HCT116 (cell line): ENCODE measurements at regions not wholly inside any gene's neighbourhood (a gene's known extent, or its start where the extent isn't known, plus 50 kb on each side); places are given as distances from the start of the nearest gene placed in this dataset.

Experiments used
- ATAC-seq: fragments of 200-7000 bp; cut with Tn5 transposase; 2 replicates; pipeline ENCODE4 v1.9.1; 2020; ENCODE audit warnings: mild to moderate bottlenecking, moderate library complexity
- BruUV-seq: library from RNA; stranded (reverse); fragments of 400-500 nt; replicated peaks from 2 replicates; lab custom pipeline; 2021; lab: Mats Ljungman, UMichigan
- CTCF ChIA-PET: fragments of 300-600 bp; sonication (Branson Sonifier 250); formaldehyde crosslinking; loops from one replicate; lab custom pipeline; 2021; ENCODE audit warnings: antibody characterized with exemption; lab: Charles Lee
- POLR2A ChIA-PET: fragments of 300-600, 350-600 bp; sonication (Branson Sonifier 250); formaldehyde crosslinking; loops from one replicate; lab custom pipeline; 2021; ENCODE audit warnings: antibody characterized with exemption; lab: Charles Lee
- RAD21 ChIA-PET, 2 experiments: fragments of 300-600 bp; sonication (Branson Sonifier 250); formaldehyde crosslinking; loops; one replicate each; lab custom pipeline; 2023; ENCODE audit warnings: low total read pairs in 2 of 2; ENCODE audit not compliant: uncharacterized antibody in 2 of 2, unreplicated experiment in 2 of 2, low non-redundant PET in 1 of 2; lab: Charles Lee
- DNase-seq: peaks from one replicate; pipeline ENCODE4 v3.0.0-alpha.2; 2010; ENCODE audit warnings: low read depth, low spot score
- H2AFZ ChIP-seq: fragments of 200-600 bp; shearing (Covaris generic), sonication (generic); 2 replicates; pipeline ENCODE4 v1.6.1; 2017; ENCODE audit warnings: low read depth, mixed run types, mixed read lengths, antibody characterized with exemption, low read length; ENCODE audit not compliant: poor library complexity, severe bottlenecking
- H3K27ac ChIP-seq: 2 replicates; pipeline ENCODE4 v1.5.1; 2012; ENCODE audit warnings: low read depth, low read length
- H3K27me3 ChIP-seq: fragments of 200-600 bp; sonication (generic); 2 replicates; pipeline ENCODE4 v1.6.1; 2016; ENCODE audit warnings: mixed run types, low read length, mixed read lengths; ENCODE audit not compliant: insufficient read depth
- H3K36me3 ChIP-seq, 2 experiments: fragments of 200-500 bp in 1 of 2; fragments of 200-600 bp in 1 of 2; sonication (Bioruptor generic) in 1 of 2; sonication (generic) in 1 of 2; 2 replicates each; pipeline versions ENCODE4 v1.5.1 to v1.6.1; 2014 to 2016; ENCODE audit warnings: low read length in 2 of 2, inconsistent platforms in 1 of 2, mixed read lengths in 1 of 2, mixed run types in 1 of 2; ENCODE audit not compliant: insufficient read depth in 2 of 2, control insufficient read depth in 1 of 2
- H3K4me1 ChIP-seq, 2 experiments: fragments of 200-600 bp in 1 of 2; sonication (generic) in 1 of 2; 2 replicates each; pipeline versions ENCODE4 v1.5.1 to v1.6.1; 2012 to 2017; ENCODE audit warnings: low read length in 2 of 2, inconsistent platforms in 1 of 2, mild to moderate bottlenecking in 1 of 2, mixed read lengths in 1 of 2, mixed run types in 1 of 2, moderate library complexity in 1 of 2; ENCODE audit not compliant: insufficient read depth in 2 of 2, control insufficient read depth in 1 of 2
- H3K4me2 ChIP-seq: fragments of 200-600 bp; sonication (generic); 2 replicates; pipeline ENCODE4 v1.6.1; 2017; ENCODE audit warnings: mixed run types, low read length, mixed read lengths
- H3K4me3 ChIP-seq, 2 experiments: fragments of 200-600 bp in 1 of 2; sonication (generic) in 1 of 2; replicated peaks in 1 of 2; 2 replicates each; pipeline ENCODE4 v1.5.1; 2011 to 2016; ENCODE audit warnings: low read length in 2 of 2, control low read depth in 1 of 2, low read depth in 1 of 2, mild to moderate bottlenecking in 1 of 2, mixed read lengths in 1 of 2, mixed run types in 1 of 2
- H3K79me2 ChIP-seq: fragments of 200-600 bp; sonication (generic); 2 replicates; pipeline ENCODE4 v1.6.1; 2017; ENCODE audit warnings: mild to moderate bottlenecking, mixed run types, low read length, moderate library complexity, mixed read lengths; ENCODE audit not compliant: insufficient read depth
- H3K9ac ChIP-seq: fragments of 200-600 bp; sonication (generic); 2 replicates; pipeline ENCODE4 v1.6.1; 2016; ENCODE audit warnings: low read length, mixed read lengths
- H3K9me2 ChIP-seq: fragments of 200-600 bp; sonication (generic), shearing (Covaris generic); 2 replicates; pipeline ENCODE4 v1.6.1; 2017; ENCODE audit warnings: mixed run types, mild to moderate bottlenecking, moderate library complexity; ENCODE audit not compliant: insufficient read depth
- H3K9me3 ChIP-seq, 2 experiments: fragments of 200-500 bp in 1 of 2; fragments of 200-600 bp in 1 of 2; sonication (Bioruptor generic) in 1 of 2; sonication (generic) in 1 of 2; 2 replicates each; pipeline ENCODE4 v1.6.1; 2014 to 2017; ENCODE audit warnings: low read length in 2 of 2, mixed read lengths in 2 of 2, inconsistent platforms in 1 of 2, low read depth in 1 of 2, mild to moderate bottlenecking in 1 of 2, mixed run types in 1 of 2, moderate library complexity in 1 of 2; ENCODE audit not compliant: control insufficient read depth in 1 of 2, insufficient read depth in 1 of 2
- H4K20me1 ChIP-seq: fragments of 200-600 bp; sonication (generic), shearing (Covaris generic); 2 replicates; pipeline ENCODE4 v1.6.1; 2017; ENCODE audit warnings: mixed run types, mild to moderate bottlenecking, moderate library complexity; ENCODE audit not compliant: insufficient read depth
- CTCF ChIP-seq, 3 experiments: fragments of 200-600 bp in 1 of 3; sonication (generic) in 1 of 3; IDR thresholded peaks in 2 of 3; conservative IDR thresholded peaks in 1 of 3; 2 replicates each; pipeline ENCODE4 v1.5.1; 2012 to 2017; ENCODE audit warnings: low read depth in 2 of 3, low read length in 2 of 3, antibody characterized with exemption in 1 of 3, borderline replicate concordance in 1 of 3, control low read depth in 1 of 3, mild to moderate bottlenecking in 1 of 3, mixed read lengths in 1 of 3, mixed run types in 1 of 3, moderate library complexity in 1 of 3; ENCODE audit not compliant: insufficient read depth in 1 of 3
- EGR1 ChIP-seq: IDR thresholded peaks from 2 replicates; pipeline ENCODE4 v1.6.1; 2012; ENCODE audit warnings: low read depth
- ELF1 ChIP-seq: IDR thresholded peaks from 2 replicates; pipeline ENCODE4 v1.6.1; 2012; ENCODE audit warnings: low read depth, borderline replicate concordance
- EZH2 ChIP-seq: fragments of 200-600 bp; sonication (generic); IDR thresholded peaks from 2 replicates; pipeline ENCODE4 v1.6.1; 2017; ENCODE audit warnings: antibody characterized with exemption, mixed run types
- EZH2phosphoT487 ChIP-seq: fragments of 200-600 bp; IDR thresholded peaks from 2 replicates; pipeline ENCODE4 v1.6.1; 2018; ENCODE audit warnings: antibody characterized with exemption, borderline replicate concordance
- FOSL1 ChIP-seq: IDR thresholded peaks from 2 replicates; pipeline ENCODE4 v1.6.1; 2012; ENCODE audit warnings: low read depth
- JUND ChIP-seq: IDR thresholded peaks from 2 replicates; pipeline ENCODE4 v1.6.1; 2012
- POLR2A ChIP-seq: IDR thresholded peaks from 2 replicates; pipeline ENCODE4 v1.7.0; 2011; ENCODE audit warnings: borderline replicate concordance; ENCODE audit not compliant: insufficient read depth, insufficient read length; ENCODE audit errors: extremely low read depth
- POLR2AphosphoS5 ChIP-seq: IDR thresholded peaks from 2 replicates; pipeline ENCODE4 v1.6.1; 2011; ENCODE audit warnings: mild to moderate bottlenecking, low read depth, low read length, moderate library complexity
- RAD21 ChIP-seq: IDR thresholded peaks from 2 replicates; pipeline ENCODE4 v1.6.1; 2012; ENCODE audit warnings: low read depth, mild to moderate bottlenecking
- REST ChIP-seq: IDR thresholded peaks from 2 replicates; pipeline ENCODE4 v1.6.1; 2012; ENCODE audit warnings: low read depth
- SIN3A ChIP-seq: IDR thresholded peaks from 2 replicates; pipeline ENCODE4 v1.6.1; 2012; ENCODE audit warnings: low read depth
- SP1 ChIP-seq: IDR thresholded peaks from 2 replicates; pipeline ENCODE4 v1.6.1; 2012; ENCODE audit warnings: low read depth
- SRF ChIP-seq: IDR thresholded peaks from 2 replicates; pipeline ENCODE4 v1.6.1; 2012; ENCODE audit warnings: low read depth
- TCF7L2 ChIP-seq: IDR thresholded peaks from 2 replicates; pipeline ENCODE4 v1.7.0; 2011; ENCODE audit warnings: borderline replicate concordance, inconsistent platforms; ENCODE audit not compliant: insufficient read depth, insufficient read length; ENCODE audit errors: extremely low read depth
- YY1 ChIP-seq: IDR thresholded peaks from 2 replicates; pipeline ENCODE4 v1.6.1; 2011; ENCODE audit warnings: low read length, low read depth, moderate library complexity, mild to moderate bottlenecking; ENCODE audit not compliant: insufficient replicate concordance; ENCODE audit errors: extremely low read depth
- ZNF274 ChIP-seq: fragments of 200-500 bp; sonication (Bioruptor generic); IDR thresholded peaks from 2 replicates; pipeline ENCODE4 v1.6.1; 2014; ENCODE audit warnings: mild to moderate bottlenecking, low read depth, low read length, inconsistent platforms
- intact Hi-C: fragments of 100-400 bp; cut with micrococcal nuclease; formaldehyde crosslinking; loops from 2 replicates; pipeline ENCODE4 v1.10.0; 2022
- TF ChIP-seq, protein P1 (sequence below): IDR thresholded peaks from 2 replicates; pipeline ENCODE4 v1.6.1; 2011; ENCODE audit warnings: mild to moderate bottlenecking, low read length, moderate library complexity; ENCODE audit not compliant: insufficient replicate concordance; ENCODE audit errors: extremely low read depth
- TF ChIP-seq, protein P2 (sequence below): IDR thresholded peaks from 2 replicates; pipeline ENCODE4 v1.6.1; 2012

DNA sequence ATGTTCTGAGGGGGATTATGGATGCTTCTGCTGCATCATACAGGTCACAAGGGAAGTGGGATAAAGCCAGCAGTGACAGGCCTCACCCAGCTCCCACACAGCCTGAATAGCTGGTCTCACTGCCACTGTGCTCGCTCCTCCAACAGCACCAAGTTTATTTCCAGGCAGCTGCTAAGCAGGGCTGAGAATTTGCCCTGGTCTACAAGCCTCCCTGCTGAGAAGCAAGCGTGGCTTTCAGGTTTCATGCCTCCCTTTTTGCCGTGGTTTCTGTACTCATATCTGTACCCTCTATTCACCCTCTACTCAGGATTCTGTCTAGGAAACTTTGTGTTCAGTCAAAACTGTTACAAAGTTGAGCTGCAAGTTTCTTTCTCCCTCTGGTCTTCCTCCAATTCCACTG lies 78.6 kb downstream of the MAGEC1 start:
- no peak for DNase-seq
- TF ChIP-seq EZH2phosphoT487 (no peak), ZNF274 (no peak), ELF1 (no peak), RAD21 (no peak), YY1 (no peak), EGR1 (no peak), TCF7L2 (no peak), FOSL1 (no peak), REST (no peak), JUND (no peak), POLR2AphosphoS5 (no peak), SRF (no peak), SIN3A (no peak), EZH2 (no peak), CTCF (IDR thresholded peaks at IDR 0.05 in 2 of 3, conservative IDR thresholded peaks at IDR 0.05 in 1 of 3; ENCODE audit: borderline replicate concordance in 1 of 3, insufficient read depth in 1 of 3, low read depth in 2 of 3, low read length in 2 of 3) (no peak), SP1 (no peak), POLR2A (no peak)
- TF ChIP-seq, protein P1, sequence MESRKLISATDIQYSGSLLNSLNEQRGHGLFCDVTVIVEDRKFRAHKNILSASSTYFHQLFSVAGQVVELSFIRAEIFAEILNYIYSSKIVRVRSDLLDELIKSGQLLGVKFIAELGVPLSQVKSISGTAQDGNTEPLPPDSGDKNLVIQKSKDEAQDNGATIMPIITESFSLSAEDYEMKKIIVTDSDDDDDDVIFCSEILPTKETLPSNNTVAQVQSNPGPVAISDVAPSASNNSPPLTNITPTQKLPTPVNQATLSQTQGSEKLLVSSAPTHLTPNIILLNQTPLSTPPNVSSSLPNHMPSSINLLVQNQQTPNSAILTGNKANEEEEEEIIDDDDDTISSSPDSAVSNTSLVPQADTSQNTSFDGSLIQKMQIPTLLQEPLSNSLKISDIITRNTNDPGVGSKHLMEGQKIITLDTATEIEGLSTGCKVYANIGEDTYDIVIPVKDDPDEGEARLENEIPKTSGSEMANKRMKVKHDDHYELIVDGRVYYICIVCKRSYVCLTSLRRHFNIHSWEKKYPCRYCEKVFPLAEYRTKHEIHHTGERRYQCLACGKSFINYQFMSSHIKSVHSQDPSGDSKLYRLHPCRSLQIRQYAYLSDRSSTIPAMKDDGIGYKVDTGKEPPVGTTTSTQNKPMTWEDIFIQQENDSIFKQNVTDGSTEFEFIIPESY = no peak
- TF ChIP-seq, protein P2, sequence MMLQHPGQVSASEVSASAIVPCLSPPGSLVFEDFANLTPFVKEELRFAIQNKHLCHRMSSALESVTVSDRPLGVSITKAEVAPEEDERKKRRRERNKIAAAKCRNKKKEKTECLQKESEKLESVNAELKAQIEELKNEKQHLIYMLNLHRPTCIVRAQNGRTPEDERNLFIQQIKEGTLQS = no peak
- TF ChIP-seq, all 23 proteins: peak for 0
- intact Hi-C loops = no loop called here
- no peaks in the 10 kb centered on the region for H3K4me1 ChIP-seq
- no peak overlapping the region for H3K4me3 ChIP-seq
- H3K9me2 ChIP-seq = no peaks in the 10 kb centered on the region
- H3K36me3 ChIP-seq = no peaks in the 10 kb centered on the region
- H3K4me2 ChIP-seq = no peak overlapping the region
- ChIA-PET CTCF (no interaction called here), RAD21 (no interaction called here), POLR2A (no interaction called here)
- no peaks in the 10 kb centered on the region for H3K79me2 ChIP-seq
- H3K9ac ChIP-seq = no peak overlapping the region
- ATAC-seq = no peak
- H3K27ac ChIP-seq = no peak overlapping the region
- H3K9me3 ChIP-seq = no peaks in the 10 kb centered on the region
- H3K27me3 ChIP-seq = no peaks in the 10 kb centered on the region
- H2AFZ ChIP-seq = no peak overlapping the region
- BruUV-seq = no TSS peak
- H4K20me1 ChIP-seq = no peaks in the 10 kb centered on the region
